ENCODE measurements at regions not wholly inside any gene's neighbourhood (a gene's known extent, or its start where the extent isn't known, plus 50 kb on each side); places are given as distances from the start of the nearest gene placed in this dataset.

- TF ChIP-seq POLR2AphosphoS5 (IDR thresholded peaks at IDR 0.05) (no peak), CTCF (IDR thresholded peaks at IDR 0.05) (no peak), POLR2A (IDR thresholded peaks at IDR 0.05; ENCODE audit: low read depth) (no peak)
Observed at GRCh38 chr1:95532335-95532734, 298.3 kb downstream of the RWDD3 start.
